GM13976 (cell line): ENCODE measurements at regions not wholly inside any gene's neighbourhood (a gene's known extent, or its start where the extent isn't known, plus 50 kb on each side); places are given as distances from the start of the nearest gene placed in this dataset.

Experiments
- DNase-seq: peaks from one replicate; pipeline ENCODE4 v3.0.0; 2012; ENCODE audit warnings: low spot score
- in situ Hi-C: fragments of 300-500 bp; cut with MboI; formaldehyde crosslinking; loops from one replicate; pipeline ENCODE4 v1.12.0; 2022; ENCODE audit warnings: low sequenced_read_pairs, mixed read lengths, inconsistent platforms; ENCODE audit not compliant: unreplicated experiment
- TF ChIP-seq, protein P1 (sequence below): IDR thresholded peaks from 2 replicates; pipeline ENCODE4 v1.5.1; 2012; ENCODE audit warnings: borderline replicate concordance, mild to moderate bottlenecking; ENCODE audit not compliant: insufficient read depth; ENCODE audit errors: extremely low read depth, missing control alignments, control extremely low read depth

DNA sequence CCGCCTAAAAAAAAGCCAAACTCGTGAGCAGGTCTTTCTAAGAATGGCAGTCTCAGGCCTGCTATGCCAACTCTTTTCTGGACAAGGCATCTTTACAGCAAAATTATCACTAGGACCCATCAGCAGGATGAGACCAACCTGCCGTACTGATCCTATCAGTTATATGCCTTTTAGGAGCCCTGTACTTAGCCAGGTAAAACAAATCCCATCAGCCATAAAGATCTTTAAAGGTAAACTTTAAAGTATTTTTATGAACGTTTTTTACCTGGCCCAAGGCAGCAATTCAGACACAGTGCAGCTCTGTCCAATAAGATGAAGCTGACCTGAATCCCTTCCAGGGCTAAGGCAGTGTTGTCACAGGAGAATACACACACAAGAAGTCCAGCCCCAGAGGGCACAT, 51.3 kb upstream of the TGM3 start:
- in situ Hi-C loops: no loop called here
- DNase-seq: no peak

DNA sequence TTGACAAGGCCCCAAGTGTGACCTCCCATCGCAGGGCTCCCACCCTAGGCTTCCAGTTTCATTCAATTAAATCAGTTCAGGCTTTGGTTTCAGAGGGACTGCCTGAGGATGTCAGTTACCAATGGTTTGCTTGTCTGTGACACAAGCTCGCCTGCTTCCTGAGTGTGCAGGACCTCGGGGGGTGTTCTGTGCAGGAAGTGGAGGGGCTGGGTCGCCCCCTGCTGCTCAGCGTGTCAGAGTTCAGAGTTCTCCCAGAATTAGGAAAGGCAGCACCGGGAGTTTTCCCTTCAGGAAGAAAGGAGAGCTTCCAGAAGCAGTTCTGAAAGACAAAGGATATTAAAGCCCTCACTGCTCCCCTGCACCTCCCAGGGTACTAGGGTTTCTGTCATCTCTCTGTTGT, 50.8 kb upstream of the TGM3 start:
- in situ Hi-C loops: no loop called here
- TF ChIP-seq, protein P1, sequence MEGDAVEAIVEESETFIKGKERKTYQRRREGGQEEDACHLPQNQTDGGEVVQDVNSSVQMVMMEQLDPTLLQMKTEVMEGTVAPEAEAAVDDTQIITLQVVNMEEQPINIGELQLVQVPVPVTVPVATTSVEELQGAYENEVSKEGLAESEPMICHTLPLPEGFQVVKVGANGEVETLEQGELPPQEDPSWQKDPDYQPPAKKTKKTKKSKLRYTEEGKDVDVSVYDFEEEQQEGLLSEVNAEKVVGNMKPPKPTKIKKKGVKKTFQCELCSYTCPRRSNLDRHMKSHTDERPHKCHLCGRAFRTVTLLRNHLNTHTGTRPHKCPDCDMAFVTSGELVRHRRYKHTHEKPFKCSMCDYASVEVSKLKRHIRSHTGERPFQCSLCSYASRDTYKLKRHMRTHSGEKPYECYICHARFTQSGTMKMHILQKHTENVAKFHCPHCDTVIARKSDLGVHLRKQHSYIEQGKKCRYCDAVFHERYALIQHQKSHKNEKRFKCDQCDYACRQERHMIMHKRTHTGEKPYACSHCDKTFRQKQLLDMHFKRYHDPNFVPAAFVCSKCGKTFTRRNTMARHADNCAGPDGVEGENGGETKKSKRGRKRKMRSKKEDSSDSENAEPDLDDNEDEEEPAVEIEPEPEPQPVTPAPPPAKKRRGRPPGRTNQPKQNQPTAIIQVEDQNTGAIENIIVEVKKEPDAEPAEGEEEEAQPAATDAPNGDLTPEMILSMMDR: no peak

More for the DNA sequence above, 51.3 kb upstream of the TGM3 start:
- TF ChIP-seq, protein P1: no peak

DNA sequence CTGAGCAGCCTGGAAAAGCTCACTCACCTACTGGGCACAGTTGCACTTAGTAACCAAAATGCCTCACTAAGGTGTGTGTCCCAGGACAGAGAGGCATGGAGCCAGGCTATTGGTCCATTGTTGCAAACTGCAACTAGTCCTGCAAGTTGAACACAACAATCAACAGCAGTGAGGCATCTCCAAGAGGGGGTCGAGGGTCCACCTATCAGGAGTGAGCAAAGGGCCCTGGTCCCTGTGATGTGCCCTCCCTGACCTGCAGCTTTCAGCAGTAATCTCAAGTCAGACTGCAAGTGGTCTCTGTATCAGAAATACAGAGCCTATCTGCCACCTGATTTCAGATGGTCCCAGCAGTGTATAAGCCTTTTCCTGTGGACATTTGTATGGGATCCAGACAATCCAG, 50.2 kb upstream of the TGM3 start:
- in situ Hi-C loops: no loop called here
- DNase-seq: no peak
- TF ChIP-seq, protein P1: no peak

More for the DNA sequence above, 50.8 kb upstream of the TGM3 start:
- no peak for DNase-seq
